KBM-7 (cell line): ENCODE measurements at regions not wholly inside any gene's neighbourhood (a gene's known extent, or its start where the extent isn't known, plus 50 kb on each side); places are given as distances from the start of the nearest gene placed in this dataset.

Source experiments
- DNase-seq: peaks from one replicate; pipeline ENCODE4 v3.0.0-alpha.2; 2015
- in situ Hi-C: fragments of 300-500 bp; cut with MboI; formaldehyde crosslinking; loops from 2 replicates; pipeline ENCODE4 v1.14.3; 2020; ENCODE audit warnings: low sequenced_read_pairs, low pct_unique_long_range_greater_than_20kb, mixed read lengths

DNA sequence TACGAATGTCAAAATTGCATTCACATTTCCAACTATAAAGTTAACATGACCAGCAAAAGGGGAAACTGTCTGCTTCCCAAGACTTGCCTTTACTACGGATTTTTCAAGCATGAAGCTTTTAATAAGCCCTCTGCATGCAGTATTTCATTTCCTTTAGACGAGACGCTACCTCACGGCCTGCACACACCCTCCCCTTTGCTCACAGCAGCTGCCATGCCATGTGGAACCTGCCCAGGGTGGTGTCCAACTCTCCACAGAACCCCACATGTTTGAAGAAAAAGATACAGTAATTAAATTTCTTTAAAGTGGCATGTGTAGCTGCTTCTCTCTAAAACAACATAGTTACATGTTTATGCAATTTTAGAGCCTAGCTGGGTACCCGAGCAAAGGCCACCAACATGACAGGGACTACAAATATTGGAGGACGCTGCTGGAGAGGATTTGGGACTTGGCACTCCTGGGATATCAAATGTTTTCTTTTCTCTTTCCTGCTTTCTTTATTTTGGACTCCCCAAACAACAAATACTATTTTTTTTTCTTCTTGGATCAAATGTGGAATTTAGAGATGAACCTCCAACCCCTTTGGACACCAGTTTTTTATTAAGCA is 256.9 kb upstream of the PCSK5 start:
- in situ Hi-C loops, result no loop called here
- no peak for DNase-seq

DNA sequence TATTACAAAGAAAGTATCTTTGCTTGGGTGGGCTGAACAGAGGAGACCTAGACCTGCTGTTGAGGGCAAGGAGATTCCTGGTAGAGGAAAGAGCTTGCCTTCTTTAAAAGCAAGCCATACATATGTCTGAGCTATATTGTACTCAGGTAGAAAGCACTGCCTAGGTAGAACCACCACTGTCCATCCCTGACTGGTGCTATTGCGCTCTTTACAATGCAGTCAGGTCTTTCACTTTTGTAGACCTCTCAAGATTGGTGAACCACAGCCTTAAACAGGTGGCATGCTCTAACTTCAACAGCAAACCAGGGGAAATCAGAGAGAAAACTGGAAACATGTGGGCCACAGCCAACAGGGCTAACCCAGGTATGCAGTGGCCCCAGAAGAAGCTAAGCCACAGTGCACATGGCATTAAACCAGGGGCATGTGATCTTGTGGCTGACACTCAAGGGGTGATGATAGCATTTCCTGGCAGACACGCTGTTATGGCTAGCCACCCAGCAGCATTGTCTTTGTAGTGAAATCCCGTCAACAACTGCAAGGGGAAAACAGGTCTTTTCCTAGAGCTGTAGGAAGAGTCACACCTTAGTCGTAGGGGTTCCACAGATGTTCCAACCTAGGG is 253.9 kb upstream of the PCSK5 start:
- in situ Hi-C loops, result no loop called here
- no peak for DNase-seq

DNA sequence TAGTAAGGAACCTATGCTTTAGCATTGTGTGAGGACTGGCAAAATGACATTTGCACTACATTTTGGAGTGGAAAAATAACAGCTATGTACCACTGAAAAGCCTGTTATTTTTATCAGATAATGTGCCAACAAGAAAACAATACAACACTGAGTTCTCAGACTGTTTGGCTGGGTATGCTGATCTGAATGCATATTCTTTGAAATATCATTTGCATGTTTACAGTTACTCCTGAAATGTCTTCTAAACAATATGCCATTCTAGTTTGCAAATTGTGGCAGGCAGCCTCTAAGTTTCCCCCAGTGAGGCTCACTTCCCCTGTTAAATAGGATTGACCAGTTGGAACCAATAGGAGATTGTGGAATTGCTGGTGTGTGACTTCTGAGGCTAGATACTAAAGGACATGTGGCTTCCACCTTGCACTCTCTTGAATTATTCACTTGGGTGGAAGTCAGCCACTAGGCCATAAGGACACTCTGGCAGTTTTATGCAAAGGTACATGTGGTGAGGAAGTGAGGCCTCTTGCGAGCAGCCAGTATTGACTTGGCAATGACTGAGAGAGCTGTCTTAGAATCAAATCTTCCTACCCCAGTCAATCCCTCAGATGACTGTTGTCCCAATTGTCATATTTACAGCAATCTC is 250.4 kb upstream of the PCSK5 start:
- in situ Hi-C loops, result no loop called here
- no peak for DNase-seq

DNA sequence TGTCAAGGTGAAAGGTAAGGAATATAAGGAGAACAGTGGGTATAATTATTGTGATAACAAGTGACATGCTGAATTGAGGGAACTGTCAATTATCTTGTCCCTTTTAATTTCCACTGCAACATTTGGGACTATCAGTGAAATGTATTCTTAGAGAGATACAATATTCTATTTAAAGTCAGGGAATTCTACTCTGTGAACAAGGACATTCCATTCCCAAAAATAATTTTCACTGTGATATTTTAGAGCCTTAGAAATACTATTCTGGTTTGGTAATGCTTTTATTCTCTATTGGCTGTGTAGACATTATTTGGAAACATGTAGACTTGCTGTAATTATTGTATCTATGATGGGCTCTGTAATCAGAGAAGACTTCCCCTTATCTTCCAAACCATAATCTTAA is 248.0 kb upstream of the PCSK5 start:
- in situ Hi-C loops, result no loop called here
- no peak for DNase-seq

DNA sequence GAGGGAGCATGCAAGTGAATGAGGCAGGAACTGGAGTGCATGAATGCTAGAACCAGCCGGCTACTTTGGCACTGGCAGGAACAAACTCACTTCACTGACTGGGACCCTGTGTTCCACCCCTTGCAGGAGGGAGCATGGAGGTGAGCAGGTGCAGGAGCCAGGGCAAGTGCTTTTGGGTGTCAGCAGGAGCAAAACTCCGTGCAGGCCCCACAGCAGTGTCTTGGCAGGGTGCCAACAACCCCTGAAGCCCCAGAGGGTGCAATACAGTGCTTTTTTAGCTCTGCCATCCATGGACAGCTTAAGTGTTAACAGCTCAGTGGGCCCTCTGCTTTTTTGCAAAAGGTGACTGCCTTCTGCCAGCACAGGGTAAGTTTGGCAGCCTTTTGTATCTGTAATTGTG is 245.8 kb upstream of the PCSK5 start:
- no peak for DNase-seq
- in situ Hi-C loops, result no loop called here

DNA sequence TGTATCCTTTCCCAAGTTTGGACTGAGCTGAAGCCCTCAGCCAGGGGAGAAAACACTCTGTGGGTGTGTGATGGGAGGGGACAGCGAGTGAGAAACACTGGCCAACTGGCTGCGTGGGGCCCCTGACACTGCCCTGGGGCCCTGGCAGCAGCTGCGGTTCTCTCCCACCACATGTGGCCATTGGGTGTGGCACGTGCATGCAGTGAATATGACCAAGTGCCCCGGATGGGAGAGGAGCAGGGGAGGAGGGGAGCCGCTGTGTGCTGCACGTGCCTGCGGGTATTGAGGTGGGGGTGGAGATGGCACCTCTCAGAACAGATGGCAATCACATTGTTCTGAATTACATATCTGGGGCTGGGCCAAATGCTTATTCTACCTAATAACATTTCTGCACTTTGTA is 242.4 kb upstream of the PCSK5 start:
- DNase-seq, result no peak
- in situ Hi-C loops, result no loop called here

DNA sequence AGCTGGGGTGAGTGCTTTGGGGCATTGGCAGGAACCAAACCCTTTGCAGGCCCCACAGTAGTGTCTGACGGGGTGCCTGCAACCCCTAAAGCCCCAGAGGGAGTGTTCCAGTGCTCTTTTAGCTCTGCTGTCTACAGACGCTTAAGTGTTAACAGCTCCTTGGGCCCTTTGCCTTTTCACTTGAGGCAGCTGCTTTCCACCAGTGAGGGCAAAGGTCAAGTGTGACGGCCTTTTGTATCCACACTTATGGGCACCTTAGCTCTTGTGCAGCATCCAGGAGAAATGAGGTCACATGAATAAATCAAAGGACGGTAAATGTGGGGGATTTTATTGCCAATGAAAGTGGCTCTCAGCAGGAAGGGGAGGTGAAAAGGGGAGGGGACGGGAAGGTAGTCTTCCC is 241.4 kb upstream of the PCSK5 start:
- DNase-seq, result no peak
- in situ Hi-C loops, result no loop called here

DNA sequence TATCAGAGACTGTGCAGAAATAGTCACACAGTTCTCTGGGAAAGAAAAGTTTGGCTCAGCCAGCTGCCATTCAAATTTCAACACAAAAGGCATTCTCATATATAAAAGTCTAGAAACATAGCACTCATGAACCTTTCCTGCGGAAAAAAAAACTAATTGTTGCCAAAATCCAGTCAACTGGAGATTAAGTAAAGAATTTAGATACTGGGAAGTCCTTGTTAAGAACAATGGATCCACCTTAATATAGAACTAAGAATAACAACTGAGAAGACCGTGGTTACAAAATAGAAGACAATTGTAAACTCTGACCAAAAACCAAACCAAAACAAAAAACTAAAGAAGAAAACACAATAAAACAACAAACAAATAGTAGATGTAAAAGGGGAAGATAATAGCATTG is 238.8 kb upstream of the PCSK5 start:
- DNase-seq, result no peak
- in situ Hi-C loops, result no loop called here

DNA sequence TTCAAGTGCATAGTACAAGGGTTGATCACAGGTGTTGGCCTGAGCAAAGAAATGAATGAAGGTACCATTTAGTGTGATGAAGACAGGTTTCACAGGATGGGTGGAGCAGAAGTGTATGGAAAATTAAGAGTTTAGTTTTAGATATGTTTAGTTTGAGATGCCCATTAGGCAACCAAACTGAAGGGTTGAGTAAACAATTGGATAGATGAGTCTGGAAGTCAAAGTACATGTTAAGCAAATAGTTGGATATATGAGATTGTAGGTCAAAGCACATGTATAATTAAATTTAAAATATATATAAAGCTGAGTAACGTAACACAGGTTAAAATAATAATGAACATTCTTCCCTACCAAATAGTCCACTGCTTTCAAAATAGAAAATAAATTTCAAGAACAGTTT is 237.1 kb upstream of the PCSK5 start:
- in situ Hi-C loops, result no loop called here
- DNase-seq, result no peak

DNA sequence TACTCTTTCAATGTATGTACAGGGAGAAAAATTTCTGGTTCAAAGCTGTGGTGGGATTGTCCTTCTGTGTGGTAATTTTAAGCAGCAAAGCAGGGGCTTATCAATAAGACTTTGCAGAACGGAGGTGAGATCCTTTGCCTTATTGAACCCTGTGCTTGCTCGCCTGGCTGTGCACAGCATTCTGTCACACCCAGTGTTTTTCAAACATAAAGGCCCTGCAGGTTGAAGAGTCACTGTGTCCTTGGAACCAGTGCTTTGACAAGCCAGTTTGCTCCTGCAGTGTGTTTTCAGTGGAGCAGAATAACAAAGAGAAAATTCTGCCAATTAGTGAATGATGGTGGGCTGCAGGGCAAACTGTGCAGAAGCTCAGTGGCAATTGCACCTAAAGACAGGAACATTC is 236.7 kb upstream of the PCSK5 start:
- DNase-seq, result no peak
- in situ Hi-C loops, result no loop called here

DNA sequence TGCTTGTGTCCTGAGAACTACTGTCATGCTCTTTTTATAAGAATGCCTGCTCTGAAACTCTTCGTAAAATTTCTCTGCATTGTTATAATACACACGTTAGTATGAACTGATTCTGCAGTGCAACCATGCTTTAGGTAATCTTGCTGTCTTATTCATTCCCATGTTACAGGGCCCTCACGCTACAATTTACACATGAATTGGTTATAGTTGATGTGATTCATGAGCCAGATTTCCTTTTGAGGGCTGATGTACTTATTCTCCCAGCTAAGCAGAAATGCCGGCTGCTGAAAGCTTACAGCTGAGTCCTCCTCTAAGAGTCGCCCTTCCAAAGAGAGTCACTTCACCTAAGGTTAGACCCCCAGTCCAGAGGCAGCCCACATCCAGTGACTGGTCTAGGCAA is 233.5 kb upstream of the PCSK5 start:
- in situ Hi-C loops, result no loop called here

DNA sequence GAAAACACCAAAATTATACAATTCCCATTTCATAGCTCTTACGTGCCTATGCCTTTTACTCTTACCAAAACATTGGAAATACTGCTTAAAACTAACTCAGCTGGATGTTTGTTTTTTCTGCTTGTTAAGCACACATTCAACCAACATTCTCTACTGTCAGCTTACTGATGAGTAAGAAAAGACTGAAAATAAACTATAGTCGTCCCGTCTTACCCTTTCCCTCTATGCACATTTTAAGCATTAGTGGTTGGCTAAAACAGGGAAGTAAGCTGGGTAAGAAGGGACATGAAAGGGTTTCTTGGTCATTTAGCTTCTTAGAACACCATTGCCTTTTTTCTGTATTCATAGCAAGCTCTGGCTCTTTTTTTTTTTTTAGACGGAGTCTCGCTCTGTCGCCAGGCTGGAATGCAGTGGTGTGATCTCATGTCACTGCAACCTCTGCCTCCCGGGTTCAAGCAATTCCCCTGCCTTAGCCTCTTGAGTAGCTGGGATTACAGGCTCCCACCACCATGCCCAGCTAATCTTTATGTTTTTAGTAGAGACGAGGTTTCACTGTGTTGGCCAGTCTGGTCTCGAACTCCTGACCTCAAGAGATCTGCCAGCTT is 232.1 kb upstream of the PCSK5 start:
- no peak for DNase-seq
- in situ Hi-C loops, result no loop called here

More for the DNA sequence above, 233.5 kb upstream of the PCSK5 start:
- DNase-seq, result no peak

DNA sequence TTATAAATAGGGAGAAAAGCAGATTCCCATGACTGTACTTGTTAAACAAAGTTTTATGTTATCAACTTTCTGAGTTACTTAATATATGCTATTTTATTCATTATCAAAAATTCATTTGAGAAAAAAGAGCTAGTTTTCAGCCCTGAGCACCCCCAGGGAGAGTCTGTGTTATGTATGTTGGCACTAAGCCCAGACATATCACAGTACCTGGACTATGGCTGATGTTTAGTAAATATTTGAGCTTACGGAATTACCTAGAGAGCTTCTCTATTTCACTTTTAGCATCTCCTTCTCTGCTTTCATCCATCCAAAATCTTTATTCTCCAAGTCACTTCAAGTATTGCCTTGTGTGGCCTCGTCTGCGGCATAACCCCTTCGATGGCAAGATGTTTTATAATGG is 225.9 kb upstream of the PCSK5 start:
- no peak for DNase-seq

DNA sequence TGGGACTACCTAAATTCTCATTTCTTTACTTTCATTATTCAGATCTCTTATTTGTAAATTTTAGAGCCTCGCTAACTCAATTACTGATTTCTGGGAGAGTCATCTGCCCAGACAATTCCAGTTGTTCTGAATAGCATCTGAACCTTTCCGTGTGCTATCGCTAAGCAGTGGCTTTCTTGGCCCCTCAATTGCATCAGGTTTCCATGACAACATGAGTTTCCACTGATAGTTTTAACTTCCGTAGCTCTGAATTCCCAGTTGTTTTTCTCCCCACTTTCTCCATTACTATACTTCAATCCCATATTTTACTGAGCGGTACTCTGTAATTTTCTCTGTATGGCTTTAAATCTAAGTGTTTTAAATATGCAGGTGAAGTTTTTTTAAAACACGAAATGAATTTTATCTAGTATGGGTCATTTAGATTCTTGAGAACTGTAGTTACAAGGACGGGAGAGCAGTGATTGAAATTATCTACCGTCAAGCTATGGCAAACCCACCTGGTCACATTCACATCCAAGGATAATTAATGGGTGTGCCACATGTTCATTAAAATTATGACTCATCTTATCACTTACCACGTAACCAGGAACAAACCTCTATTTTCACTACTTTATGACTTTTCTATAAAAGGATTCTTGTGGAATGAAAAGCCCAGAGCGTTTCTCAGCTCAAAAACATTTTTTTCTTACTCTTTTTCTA is 223.5 kb upstream of the PCSK5 start:
- no peak for DNase-seq
- in situ Hi-C loops, result no loop called here

More for the DNA sequence above, 225.9 kb upstream of the PCSK5 start:
- in situ Hi-C loops, result no loop called here

DNA sequence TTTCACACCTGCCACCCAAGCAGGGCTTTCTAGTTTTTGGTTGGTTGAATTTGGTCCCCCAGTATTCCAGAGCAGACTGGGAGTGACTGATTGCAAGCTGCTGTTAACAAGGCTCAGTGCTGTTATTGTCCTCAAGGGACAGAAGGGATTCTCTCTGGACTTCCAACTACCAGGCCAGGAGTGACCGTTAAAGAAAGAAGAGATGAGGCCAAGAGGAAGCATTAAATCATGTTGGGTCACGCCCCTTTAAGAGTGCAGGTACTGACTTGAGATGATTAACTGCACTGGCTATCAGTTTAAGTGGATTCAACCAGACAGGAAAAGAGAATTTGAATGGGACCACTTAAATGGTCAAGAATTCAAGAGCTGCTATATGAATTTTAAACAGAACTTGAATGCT is 220.8 kb upstream of the PCSK5 start:
- in situ Hi-C loops, result no loop called here
- DNase-seq, result no peak

DNA sequence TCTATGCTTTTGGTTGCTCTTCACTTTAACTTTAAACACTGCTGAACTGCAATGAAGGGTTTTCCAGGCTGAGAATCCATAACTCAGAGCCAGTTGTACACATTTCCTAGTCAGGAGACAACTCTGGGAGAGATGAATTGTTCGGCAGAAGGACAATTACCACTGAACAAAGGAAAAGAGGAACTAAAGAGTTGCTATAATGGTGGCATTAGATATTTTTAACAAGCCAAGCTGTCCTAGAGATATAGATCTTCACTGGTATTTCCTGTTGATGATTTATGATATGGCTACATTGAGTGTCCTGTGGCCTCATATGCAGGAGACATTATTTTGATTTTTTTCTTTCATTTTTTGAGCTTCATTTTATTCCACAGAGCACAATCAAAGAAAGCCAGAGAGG is 219.1 kb upstream of the PCSK5 start:
- DNase-seq, result peak; percentile 65
- in situ Hi-C loops, result no loop called here

DNA sequence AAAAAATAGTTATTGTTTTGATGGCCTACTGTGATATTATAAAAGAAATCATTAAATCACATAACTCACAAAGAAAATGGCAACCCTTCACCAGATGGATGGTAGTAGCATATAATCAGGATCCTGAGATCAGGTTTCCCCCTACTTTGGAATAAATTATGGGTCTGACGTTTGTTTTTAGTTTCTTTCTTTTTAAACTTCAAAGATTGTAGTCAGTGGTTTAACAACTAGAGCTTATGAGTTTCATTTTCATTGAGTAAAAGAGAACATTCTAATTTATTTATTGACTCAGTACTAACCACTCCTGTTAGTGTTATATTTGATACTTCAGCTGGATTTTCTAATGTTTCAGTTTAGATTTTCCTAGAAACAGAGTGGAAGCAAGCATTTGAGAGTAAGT is 218.0 kb upstream of the PCSK5 start:
- in situ Hi-C loops, result no loop called here
- no peak for DNase-seq

DNA sequence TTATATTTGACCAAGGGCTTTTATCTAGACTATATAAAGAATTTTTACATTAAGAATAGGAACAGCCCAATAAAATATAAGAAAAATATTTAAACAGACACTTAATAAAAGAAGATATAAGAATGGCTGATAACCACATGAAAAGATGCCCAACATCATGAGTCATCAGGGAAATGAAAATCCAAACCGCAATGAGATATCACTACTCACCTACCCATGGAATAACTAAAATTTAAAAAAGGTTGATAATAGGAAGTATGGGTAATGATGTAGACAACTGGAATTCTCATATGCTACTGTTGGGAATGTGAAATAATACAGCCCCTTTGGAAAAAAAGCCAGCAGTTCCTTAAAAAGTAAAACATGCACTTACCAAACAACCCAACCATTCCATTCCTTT is 206.9 kb upstream of the PCSK5 start:
- DNase-seq, result no peak
- in situ Hi-C loops, result no loop called here

DNA sequence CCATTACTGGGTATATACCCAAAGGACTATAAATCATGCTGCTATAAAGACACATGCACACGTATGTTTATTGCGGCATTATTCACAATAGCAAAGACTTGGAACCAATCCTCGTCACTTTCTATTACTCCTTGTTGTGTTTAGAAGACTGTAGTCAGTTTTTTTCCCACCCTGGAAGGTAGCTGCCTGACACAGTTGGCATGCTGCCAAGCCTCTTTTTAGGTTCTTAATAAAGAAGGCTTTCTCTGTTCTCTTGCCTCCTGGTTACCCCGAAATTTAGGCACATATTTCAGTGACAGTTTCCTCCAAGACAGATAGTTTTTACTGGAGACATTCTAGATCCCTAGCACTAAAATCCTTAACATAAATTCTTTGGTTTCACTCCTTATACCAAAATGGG is 205.4 kb upstream of the PCSK5 start:
- in situ Hi-C loops, result no loop called here
- DNase-seq, result no peak

DNA sequence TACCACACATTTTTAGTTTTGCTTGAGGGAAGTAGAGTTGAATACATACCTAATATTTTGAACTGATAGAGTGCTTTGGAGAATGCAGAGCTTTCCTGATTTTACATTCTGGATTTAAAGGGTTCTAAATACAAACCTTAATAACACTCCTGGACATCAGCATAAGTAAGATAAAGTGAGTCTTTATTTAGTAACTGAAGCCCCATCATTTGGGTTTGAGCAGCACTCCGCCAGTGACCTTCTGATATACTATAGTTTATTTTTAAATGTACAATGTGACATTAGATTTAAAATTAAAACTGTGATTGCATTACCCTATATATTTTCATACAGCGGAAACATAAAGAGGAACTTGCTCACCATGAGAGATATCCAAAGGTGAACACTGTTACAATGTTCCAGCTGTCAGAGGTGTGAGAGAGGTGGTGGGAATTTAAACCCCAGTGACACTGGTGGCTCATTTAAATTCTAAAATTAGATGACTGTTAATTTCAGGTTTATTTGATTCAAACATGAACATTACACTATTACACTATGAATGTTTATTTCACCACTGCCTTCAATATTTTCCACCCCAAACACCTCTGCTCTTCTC is 203.0 kb upstream of the PCSK5 start:
- DNase-seq, result no peak
- in situ Hi-C loops, result no loop called here
